ENCODE measurements at regions not wholly inside any gene's neighbourhood (a gene's known extent, or its start where the extent isn't known, plus 50 kb on each side); places are given as distances from the start of the nearest gene placed in this dataset.

GRCh38 chr1:60394436-60394835 lies 320.9 kb upstream of the C1orf87 start:
- intact Hi-C loops (cut with micrococcal nuclease): no loop called here
- H4K20me1 ChIP-seq (ENCODE audit: insufficient read depth, low read length): no peaks in the 10 kb centered on the region
- no peaks in the 10 kb centered on the region for H3K36me3 ChIP-seq (replicated peaks in 1 of 2; ENCODE audit: control insufficient read depth in 1 of 2, insufficient read depth in 2 of 2, low read length in 2 of 2)
- H3K4me3 ChIP-seq (replicated peaks in 1 of 3; ENCODE audit: low read depth in 2 of 3, low read length in 3 of 3): no peak overlapping the region
- H3K36me3 Mint-ChIP-seq: no peaks in the 10 kb centered on the region
- TF ChIP-seq, protein P1, sequence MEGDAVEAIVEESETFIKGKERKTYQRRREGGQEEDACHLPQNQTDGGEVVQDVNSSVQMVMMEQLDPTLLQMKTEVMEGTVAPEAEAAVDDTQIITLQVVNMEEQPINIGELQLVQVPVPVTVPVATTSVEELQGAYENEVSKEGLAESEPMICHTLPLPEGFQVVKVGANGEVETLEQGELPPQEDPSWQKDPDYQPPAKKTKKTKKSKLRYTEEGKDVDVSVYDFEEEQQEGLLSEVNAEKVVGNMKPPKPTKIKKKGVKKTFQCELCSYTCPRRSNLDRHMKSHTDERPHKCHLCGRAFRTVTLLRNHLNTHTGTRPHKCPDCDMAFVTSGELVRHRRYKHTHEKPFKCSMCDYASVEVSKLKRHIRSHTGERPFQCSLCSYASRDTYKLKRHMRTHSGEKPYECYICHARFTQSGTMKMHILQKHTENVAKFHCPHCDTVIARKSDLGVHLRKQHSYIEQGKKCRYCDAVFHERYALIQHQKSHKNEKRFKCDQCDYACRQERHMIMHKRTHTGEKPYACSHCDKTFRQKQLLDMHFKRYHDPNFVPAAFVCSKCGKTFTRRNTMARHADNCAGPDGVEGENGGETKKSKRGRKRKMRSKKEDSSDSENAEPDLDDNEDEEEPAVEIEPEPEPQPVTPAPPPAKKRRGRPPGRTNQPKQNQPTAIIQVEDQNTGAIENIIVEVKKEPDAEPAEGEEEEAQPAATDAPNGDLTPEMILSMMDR (IDR thresholded peaks at IDR 0.05): no peak
- H3K27me3 Mint-ChIP-seq (ENCODE audit: low read depth in 3 of 3): no peaks in the 10 kb centered on the region
- DNase-seq: peak; percentile 3 to 24 (median 21)
- H3K9me3 ChIP-seq (replicated peaks in 1 of 2; ENCODE audit: control insufficient read depth in 1 of 2, insufficient read depth in 1 of 2, low read length in 2 of 2): no peaks in the 10 kb centered on the region
- H3K4me1 ChIP-seq (ENCODE audit: control insufficient read depth in 1 of 2, insufficient read depth in 2 of 2, low read length in 2 of 2): no peaks in the 10 kb centered on the region
- no peaks in the 10 kb centered on the region for H3K79me2 ChIP-seq (ENCODE audit: insufficient read depth, low read length)
- peak overlapping the region in 1 of 7 donors; percentile 10 for H3K27ac Mint-ChIP-seq
- H3K27me3 ChIP-seq (ENCODE audit: control insufficient read depth in 2 of 2, insufficient read depth in 2 of 2, low read length in 2 of 2): no peaks in the 10 kb centered on the region
- WGBS (ENCODE audit: insufficient coverage): no CpG with 5 or more reads among the region's 3 CpGs
- H3K9ac ChIP-seq (ENCODE audit: insufficient read depth, low read length, poor library complexity, severe bottlenecking): no peak overlapping the region
- H3K27ac ChIP-seq (ENCODE audit: low read depth in 1 of 2, low read length in 2 of 2): no peak overlapping the region
- peaks cover 12% of the 10 kb centered on the region for H3K4me1 Mint-ChIP-seq
- H3K4me3 Mint-ChIP-seq: no peak overlapping the region
- peaks cover 0 to 1% (median 0%) of the 10 kb centered on the region in 7 donors for H3K9me3 Mint-ChIP-seq
- H2AFZ ChIP-seq (ENCODE audit: insufficient read depth, low read depth, low read length, poor library complexity, severe bottlenecking): no peak overlapping the region
- H3K4me2 ChIP-seq (replicated peaks; ENCODE audit: extremely low read depth, low read length, poor library complexity, severe bottlenecking): no peak overlapping the region

DNA sequence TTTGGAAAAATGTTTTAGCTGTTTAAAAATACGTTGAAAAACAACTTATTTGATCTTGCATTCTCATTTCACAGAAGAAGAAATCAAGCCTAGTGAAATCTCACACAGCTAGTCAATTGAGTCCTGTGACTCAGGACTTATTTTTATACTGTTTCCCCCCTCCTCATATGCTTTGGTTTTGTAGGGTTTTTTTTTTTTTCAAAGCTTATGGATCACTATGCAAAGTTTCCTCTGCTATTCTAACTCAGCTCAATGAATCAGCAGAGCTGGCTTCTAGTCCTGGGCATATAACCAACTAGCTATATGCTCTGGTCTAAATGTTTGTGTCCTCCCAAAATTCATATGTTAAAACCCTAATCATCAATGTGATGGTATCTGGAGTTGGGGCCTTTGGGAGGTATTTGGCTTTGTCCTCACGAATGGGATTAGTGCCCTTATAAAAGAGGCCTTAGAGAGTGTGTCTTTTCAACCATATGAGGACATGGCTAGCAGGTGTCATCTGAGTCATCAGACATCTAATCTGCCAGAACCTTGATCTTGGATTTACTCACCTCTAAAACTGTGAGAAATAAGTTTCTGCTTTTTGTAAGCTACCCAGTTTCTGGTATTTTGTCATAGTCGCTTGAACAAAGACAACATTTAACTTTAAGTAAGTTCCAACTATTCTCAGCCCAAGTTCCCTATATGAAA lies 317.2 kb upstream of the C1orf87 start:
- H2AFZ ChIP-seq (ENCODE audit: insufficient read depth, low read depth, low read length, poor library complexity, severe bottlenecking): no peak overlapping the region
- H3K4me1 ChIP-seq (ENCODE audit: control insufficient read depth in 1 of 2, insufficient read depth in 2 of 2, low read length in 2 of 2): no peaks in the 10 kb centered on the region
- no peak overlapping the region for H3K4me3 ChIP-seq (replicated peaks in 1 of 3; ENCODE audit: low read depth in 2 of 3, low read length in 3 of 3)
- H3K9ac ChIP-seq (ENCODE audit: insufficient read depth, low read length, poor library complexity, severe bottlenecking): no peak overlapping the region
- H3K27ac Mint-ChIP-seq: no peak overlapping the region
- no peaks in the 10 kb centered on the region for H3K36me3 ChIP-seq (replicated peaks in 1 of 2; ENCODE audit: control insufficient read depth in 1 of 2, insufficient read depth in 2 of 2, low read length in 2 of 2)
- no peaks in the 10 kb centered on the region for H3K27me3 ChIP-seq (ENCODE audit: control insufficient read depth in 2 of 2, insufficient read depth in 2 of 2, low read length in 2 of 2)
- DNase-seq: no peak
- no peaks in the 10 kb centered on the region for H3K9me3 ChIP-seq (replicated peaks in 1 of 2; ENCODE audit: control insufficient read depth in 1 of 2, insufficient read depth in 1 of 2, low read length in 2 of 2)
- H3K4me1 Mint-ChIP-seq: peaks cover 12% of the 10 kb centered on the region
- intact Hi-C loops (cut with micrococcal nuclease): no loop called here
- no peaks in the 10 kb centered on the region for H4K20me1 ChIP-seq (ENCODE audit: insufficient read depth, low read length)
- H3K79me2 ChIP-seq (ENCODE audit: insufficient read depth, low read length): no peaks in the 10 kb centered on the region
- no peak overlapping the region for H3K4me3 Mint-ChIP-seq
- no CpG with 5 or more reads among the region's 3 CpGs for WGBS (ENCODE audit: insufficient coverage)
- no peaks in the 10 kb centered on the region for H3K36me3 Mint-ChIP-seq
- TF ChIP-seq, protein P1 (IDR thresholded peaks at IDR 0.05): no peak
- H3K9me3 Mint-ChIP-seq: peaks cover 0 to 3% (median 0%) of the 10 kb centered on the region in 7 donors
- no peaks in the 10 kb centered on the region for H3K27me3 Mint-ChIP-seq (ENCODE audit: low read depth in 3 of 3)
- H3K27ac ChIP-seq (ENCODE audit: low read depth in 1 of 2, low read length in 2 of 2): no peak overlapping the region
- H3K4me2 ChIP-seq (replicated peaks; ENCODE audit: extremely low read depth, low read length, poor library complexity, severe bottlenecking): no peak overlapping the region
